Caki2 (cell line): ENCODE measurements at regions not wholly inside any gene's neighbourhood (a gene's known extent, or its start where the extent isn't known, plus 50 kb on each side); places are given as distances from the start of the nearest gene placed in this dataset.
"Not testable (repeated sequence)": the region's sequence is repeated elsewhere in the genome, so short reads cannot be mapped to it uniquely, and the experiment has no call there.

Experiments
- DNase-seq: peaks from one replicate; pipeline ENCODE4 v3.0.0-alpha.2; 2015; ENCODE audit warnings: low read depth
- in situ Hi-C: cut with HindIII; loops from 2 replicates; pipeline ENCODE4 v1.10.0; 2016; ENCODE audit warnings: low sequenced_read_pairs, low pct_unique_long_range_greater_than_20kb, mixed read lengths

DNA sequence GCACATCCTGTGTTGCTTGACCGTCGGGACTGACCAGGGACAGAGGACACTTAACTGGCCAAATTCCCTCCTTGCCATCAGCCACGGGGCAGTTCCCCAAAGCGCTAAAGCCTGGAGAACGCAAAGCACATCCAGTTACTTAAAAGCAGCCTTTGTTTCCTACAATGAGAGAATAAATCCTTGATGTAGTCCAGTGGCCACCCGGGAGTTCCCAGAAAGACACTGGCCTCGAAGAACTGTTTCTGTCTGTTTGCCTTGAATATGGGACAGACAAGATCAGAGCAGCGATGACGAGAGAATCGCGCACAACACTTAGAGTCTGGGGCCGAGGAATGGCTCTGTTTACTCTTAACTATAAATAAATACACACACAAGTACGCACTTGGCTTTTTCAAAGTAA, 102.2 kb downstream of the TNFAIP2 start:
- no peak for DNase-seq
- in situ Hi-C loops, result no loop called here

DNA sequence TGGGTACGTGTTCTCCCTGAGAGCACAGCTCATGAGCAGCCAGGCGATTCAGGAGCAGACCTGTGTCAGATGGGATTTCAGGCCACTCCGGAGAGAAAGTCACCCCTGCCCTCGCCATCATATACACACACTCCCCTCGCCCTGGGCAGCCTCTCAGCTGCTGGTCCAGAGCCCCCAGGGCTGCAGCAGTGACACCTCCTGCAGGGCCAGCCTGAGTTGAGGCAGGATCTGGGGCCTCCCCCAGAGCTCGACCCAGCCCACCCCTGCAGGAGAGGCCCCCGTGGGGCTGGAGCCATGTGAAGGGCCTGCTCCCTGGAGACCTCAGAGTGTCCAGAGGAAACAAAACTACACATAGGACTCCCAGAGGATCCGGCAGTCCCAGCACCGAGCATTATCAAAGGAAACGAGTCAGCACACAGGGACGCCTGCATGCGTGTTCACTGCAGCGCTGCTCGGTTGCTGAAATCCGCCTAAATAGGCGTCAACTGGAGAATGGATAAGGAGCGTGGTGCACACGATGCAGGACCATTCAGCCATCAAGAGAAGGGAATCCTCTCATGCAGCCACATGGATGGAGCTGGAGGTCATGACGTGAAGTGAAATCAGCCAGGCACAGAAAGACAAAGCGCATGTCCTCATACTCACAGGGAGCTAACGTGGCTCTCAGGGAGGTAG, 104.0 kb downstream of the TNFAIP2 start:
- in situ Hi-C loops, result no loop called here
- DNase-seq, result no peak

- in situ Hi-C loops, result no loop called here
- DNase-seq, result no peak
Observed at GRCh38 chr14:103228076-103228806, 105.0 kb downstream of the TNFAIP2 start.

DNA sequence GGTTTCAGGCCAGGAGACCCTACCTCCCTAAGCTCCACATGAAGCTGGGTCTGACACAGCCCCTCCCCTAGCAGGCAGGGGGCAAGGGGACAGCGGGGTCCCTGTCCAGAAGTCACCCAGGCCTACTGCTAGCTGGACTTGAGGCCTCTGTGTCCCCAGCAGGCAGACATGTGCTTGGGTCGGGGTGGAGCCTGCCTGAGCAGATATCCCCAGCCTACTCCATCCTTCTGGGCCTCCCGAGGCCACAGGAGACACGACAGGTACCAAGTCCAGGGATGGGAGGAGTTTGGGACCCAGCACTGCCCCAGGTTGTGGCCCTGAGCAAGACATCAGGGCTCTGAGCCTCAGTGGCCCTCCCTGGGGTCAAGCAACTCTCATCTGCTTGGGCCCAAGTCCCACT, 105.2 kb upstream of the EIF5 start:
- no peak for DNase-seq
- in situ Hi-C loops, result no loop called here

GRCh38 chr14:103230021-103230420, 104.0 kb upstream of the EIF5 start:
- in situ Hi-C loops, result no loop called here
- no peak for DNase-seq

GRCh38 chr14:103230658-103231334, 103.2 kb upstream of the EIF5 start:
- DNase-seq, result no peak
- in situ Hi-C loops, result no loop called here

GRCh38 chr14:103231376-103232019, 102.5 kb upstream of the EIF5 start:
- DNase-seq, result no peak
- in situ Hi-C loops, result no loop called here

- DNase-seq, result no peak
- in situ Hi-C loops, result no loop called here
Observed at GRCh38 chr14:103232031-103232808, 101.8 kb upstream of the EIF5 start.

GRCh38 chr14:103232831-103233319, 101.2 kb upstream of the EIF5 start:
- DNase-seq, result no peak
- in situ Hi-C loops, result no loop called here

DNA sequence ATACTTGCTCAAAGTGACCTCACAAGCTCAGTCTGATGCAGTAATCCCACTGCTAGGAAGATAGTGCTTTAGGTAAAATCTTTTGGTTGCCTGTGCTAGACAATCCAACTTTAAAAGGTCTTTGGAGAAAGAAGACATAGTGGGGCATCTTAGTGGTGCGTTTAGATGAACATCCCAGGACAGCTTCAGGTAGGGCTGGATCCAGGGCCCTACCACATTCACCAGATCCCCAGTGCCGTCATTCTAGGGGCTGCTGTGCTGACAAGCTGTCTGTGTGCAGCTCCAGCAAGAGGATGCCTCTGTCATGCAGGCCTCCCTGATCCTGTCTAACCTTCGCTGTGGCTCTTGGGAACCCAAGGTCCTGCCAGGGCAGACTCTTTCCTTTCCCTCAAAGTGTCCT, 100.7 kb upstream of the EIF5 start:
- in situ Hi-C loops, result no loop called here
- DNase-seq, result no peak

- in situ Hi-C loops, DNase-seq: not testable (repeated sequence)
Observed at GRCh38 chr14:103234826-103235225, 99.2 kb upstream of the EIF5 start.

DNA sequence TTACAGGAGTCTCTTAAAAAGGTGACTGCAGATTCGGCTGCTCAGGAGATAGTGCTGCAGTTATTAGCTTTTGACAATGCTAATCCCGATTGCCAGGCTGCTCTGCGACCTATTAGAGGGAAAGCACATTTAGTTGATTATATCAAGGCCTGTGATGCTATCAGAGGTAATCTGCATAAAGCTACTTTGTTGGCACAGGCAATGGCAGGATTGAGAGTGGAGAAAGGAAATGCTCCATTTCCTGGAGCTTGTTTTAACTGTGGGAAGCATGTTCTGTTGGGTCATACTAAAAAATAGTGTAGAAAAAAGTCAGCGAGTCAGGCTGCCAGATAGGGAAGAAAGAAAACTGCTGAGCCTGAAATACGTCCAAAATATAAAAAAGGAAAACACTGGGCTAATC, 98.5 kb upstream of the EIF5 start:
- DNase-seq, in situ Hi-C loops: not testable (repeated sequence)

DNA sequence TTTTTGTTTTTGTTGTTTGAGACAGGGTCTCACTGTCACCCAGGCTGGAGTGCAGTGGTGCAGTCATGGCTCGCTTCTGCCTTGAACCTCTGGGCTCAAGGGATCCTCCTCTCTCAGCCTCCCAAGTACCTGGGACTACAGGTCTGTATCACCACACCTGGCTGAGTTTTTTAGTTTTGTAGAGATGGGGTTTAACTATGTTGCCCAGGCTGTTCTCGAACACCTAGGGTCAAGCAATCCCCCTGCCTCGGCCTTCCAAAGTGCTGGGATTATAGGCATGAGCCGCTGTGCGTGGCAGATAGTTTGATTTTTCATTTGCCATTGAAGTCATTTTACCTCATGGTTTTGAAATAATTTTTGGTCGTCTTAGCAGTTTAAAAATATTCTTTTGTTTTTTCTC, 94.3 kb upstream of the EIF5 start:
- in situ Hi-C loops, result no loop called here
- DNase-seq, result no peak

DNA sequence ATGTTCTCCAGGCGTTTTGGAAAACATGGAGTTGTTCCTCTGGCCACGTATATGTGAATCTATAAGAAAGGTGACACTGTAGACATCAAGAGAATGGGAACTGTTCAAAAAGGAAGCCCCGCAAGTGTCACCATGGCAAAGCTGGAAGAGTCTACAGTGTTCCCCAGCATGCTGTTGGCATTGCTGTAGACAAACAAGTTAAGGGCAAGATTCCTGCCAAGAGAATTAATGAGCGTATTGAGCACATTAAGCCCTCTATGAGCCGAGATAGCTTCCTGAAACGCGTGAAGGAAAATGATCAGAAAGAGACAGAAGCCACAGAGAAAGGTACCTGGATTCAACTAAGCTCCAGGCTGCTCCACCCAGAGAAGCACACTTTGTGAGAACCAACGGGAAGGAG, 92.5 kb upstream of the EIF5 start:
- DNase-seq, result no peak
- in situ Hi-C loops, result no loop called here

- in situ Hi-C loops, result no loop called here
- peak; percentile 71 for DNase-seq
Observed at GRCh38 chr14:103243764-103244737, 90.0 kb upstream of the EIF5 start.

DNA sequence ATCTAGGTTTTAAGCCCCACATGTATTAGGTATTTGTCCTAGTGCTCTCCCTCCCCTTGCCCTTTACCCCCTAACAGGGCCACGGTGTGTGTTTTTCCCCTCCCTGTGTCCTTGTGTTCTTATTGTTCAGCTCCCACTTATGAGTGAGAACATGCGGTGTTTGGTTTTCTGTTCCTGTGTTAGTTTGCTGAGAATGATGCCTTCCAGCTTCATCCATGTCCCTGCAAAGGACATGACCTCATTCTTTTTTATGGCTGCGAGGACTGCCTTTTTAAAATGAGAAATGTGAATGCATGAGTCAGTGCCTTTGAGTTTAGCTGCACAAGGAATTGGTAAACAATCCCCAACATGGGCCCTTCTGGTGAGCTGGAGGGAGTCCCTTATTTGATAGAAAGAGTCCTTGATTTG, 88.4 kb upstream of the EIF5 start:
- in situ Hi-C loops, result not testable (repeated sequence)
- DNase-seq, result peak; percentile 33

DNA sequence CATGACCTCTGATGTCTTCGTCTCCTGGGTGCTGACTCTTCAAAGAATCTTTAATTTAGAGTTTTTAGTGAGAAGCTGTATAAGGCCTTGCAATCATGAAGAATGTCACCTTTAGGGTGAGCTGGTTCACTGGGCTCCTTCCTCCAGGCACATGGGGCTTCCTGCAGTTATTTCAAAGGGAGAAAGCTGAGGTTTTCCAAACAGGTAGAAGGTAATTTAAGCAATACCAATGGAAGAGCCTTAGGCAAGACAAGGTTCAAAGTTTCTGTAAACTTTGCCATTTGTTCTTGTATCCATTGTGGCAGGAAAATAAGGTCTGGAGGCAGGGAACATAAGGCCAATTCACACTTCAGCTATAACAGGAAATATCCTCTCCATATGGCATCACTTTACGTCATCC, 88.0 kb upstream of the EIF5 start:
- no peak for DNase-seq
- in situ Hi-C loops, result no loop called here
